WTC11 (cell line): ENCODE measurements at regions not wholly inside any gene's neighbourhood (a gene's known extent, or its start where the extent isn't known, plus 50 kb on each side); places are given as distances from the start of the nearest gene placed in this dataset.

Source experiments
- ATAC-seq: fragments of 200-7000 bp; cut with Tn5 transposase; 2 replicates; pipeline ENCODE4 v1.10.0; 2021; ENCODE audit warnings: mild to moderate bottlenecking, moderate library complexity
- CTCF ChIA-PET: fragments of 300-600 bp; sonication (Branson Sonifier 250); formaldehyde crosslinking; loops from one replicate; lab custom pipeline; 2021; ENCODE audit warnings: antibody characterized with exemption; lab: Charles Lee
- POLR2A ChIA-PET: fragments of 350-600 bp; sonication (Branson Sonifier 250); formaldehyde crosslinking; loops from one replicate; lab custom pipeline; 2021; ENCODE audit warnings: antibody characterized with exemption; lab: Charles Lee
- DNase-seq: peaks from one replicate; pipeline ENCODE4 v3.0.0; 2021; ENCODE audit warnings: low spot score
- H3K27ac Mint-ChIP-seq: 2 replicates; pipeline ENCODE4 v1.8.0; 2021; ENCODE audit warnings: mixed read lengths
- H3K27me3 Mint-ChIP-seq: 2 replicates; pipeline ENCODE4 v1.8.0; 2021; ENCODE audit warnings: low read depth, mild to moderate bottlenecking, moderate library complexity, mixed read lengths
- H3K36me3 Mint-ChIP-seq: 2 replicates; pipeline ENCODE4 v1.8.0; 2021; ENCODE audit warnings: mixed read lengths
- H3K4me1 Mint-ChIP-seq: 2 replicates; pipeline ENCODE4 v1.8.0; 2022; ENCODE audit warnings: mixed read lengths
- H3K4me3 Mint-ChIP-seq: 2 replicates; pipeline ENCODE4 v1.8.0; 2021; ENCODE audit warnings: mild to moderate bottlenecking, moderate library complexity, mixed read lengths
- H3K9me3 Mint-ChIP-seq: 2 replicates; pipeline ENCODE4 v1.8.0; 2021; ENCODE audit warnings: mixed read lengths
- CREB1 ChIP-seq: sonication (generic); formaldehyde crosslinking; IDR thresholded peaks from 2 replicates; pipeline ENCODE4 v1.8.0; 2023; ENCODE audit warnings: mild to moderate bottlenecking, missing genetic modification reagents
- FOXJ3 ChIP-seq: sonication (generic); formaldehyde crosslinking; IDR thresholded peaks from 2 replicates; pipeline ENCODE4 v1.9.0; 2021; ENCODE audit warnings: missing genetic modification reagents, mild to moderate bottlenecking, borderline replicate concordance
- FOXP1 ChIP-seq: sonication (generic); formaldehyde crosslinking; IDR thresholded peaks from 2 replicates; pipeline ENCODE4 v1.8.0; 2022; ENCODE audit warnings: missing genetic modification reagents, mild to moderate bottlenecking, moderate library complexity, borderline replicate concordance
- JAZF1 ChIP-seq: fragments of 250-450 bp; sonication (Bioruptor Pico); IDR thresholded peaks from 2 replicates; pipeline ENCODE4 v1.9.0; 2021; ENCODE audit warnings: moderate library complexity, mild to moderate bottlenecking, inconsistent platforms
- NFATC4 ChIP-seq: fragments of 250-450 bp; sonication (Bioruptor Pico); IDR thresholded peaks from 2 replicates; pipeline ENCODE4 v1.9.0; 2021; ENCODE audit warnings: mild to moderate bottlenecking
- NFE2L1 ChIP-seq: sonication (generic); formaldehyde crosslinking; IDR thresholded peaks from 2 replicates; pipeline ENCODE4 v1.8.1; 2023; ENCODE audit warnings: missing genetic modification reagents
- NR2C2 ChIP-seq: sonication (generic); formaldehyde crosslinking; IDR thresholded peaks from 2 replicates; pipeline ENCODE4 v1.8.0; 2022; ENCODE audit warnings: mild to moderate bottlenecking, missing genetic modification reagents
- ZNF121 ChIP-seq: sonication (generic); formaldehyde crosslinking; IDR thresholded peaks from 2 replicates; pipeline ENCODE4 v1.8.0; 2023; ENCODE audit warnings: missing genetic modification reagents
- ZNF138 ChIP-seq: sonication (generic); formaldehyde crosslinking; conservative IDR thresholded peaks from 2 replicates; pipeline ENCODE4 v1.8.1; 2022; ENCODE audit warnings: mild to moderate bottlenecking, moderate library complexity, missing genetic modification reagents
- ZNF317 ChIP-seq: sonication (generic); formaldehyde crosslinking; IDR thresholded peaks from 2 replicates; pipeline ENCODE4 v1.8.1; 2023; ENCODE audit warnings: low read depth, mild to moderate bottlenecking, moderate library complexity, missing genetic modification reagents, borderline replicate concordance
- TF ChIP-seq, protein P1 (sequence below): sonication (generic); formaldehyde crosslinking; IDR thresholded peaks from 2 replicates; pipeline ENCODE4 v1.8.1; 2023; ENCODE audit warnings: mild to moderate bottlenecking, missing genetic modification reagents, moderate library complexity
- TF ChIP-seq, protein P2 (sequence below): sonication (generic); formaldehyde crosslinking; IDR thresholded peaks from 2 replicates; pipeline ENCODE4 v1.8.0; 2022; ENCODE audit warnings: mild to moderate bottlenecking, missing genetic modification reagents
- TF ChIP-seq, protein P3 (sequence below): sonication (generic); formaldehyde crosslinking; IDR thresholded peaks from 2 replicates; pipeline ENCODE4 v1.8.0; 2023; ENCODE audit warnings: mild to moderate bottlenecking, missing genetic modification reagents
- TF ChIP-seq, protein P4 (sequence below): sonication (generic); formaldehyde crosslinking; IDR thresholded peaks from 2 replicates; pipeline ENCODE4 v1.8.1; 2023; ENCODE audit warnings: mild to moderate bottlenecking, missing genetic modification reagents, borderline replicate concordance
- TF ChIP-seq, protein P5 (sequence below): fragments of 250-450 bp; sonication (Bioruptor Pico); IDR thresholded peaks from 2 replicates; pipeline ENCODE4 v1.8.0; 2021; ENCODE audit warnings: mild to moderate bottlenecking

DNA sequence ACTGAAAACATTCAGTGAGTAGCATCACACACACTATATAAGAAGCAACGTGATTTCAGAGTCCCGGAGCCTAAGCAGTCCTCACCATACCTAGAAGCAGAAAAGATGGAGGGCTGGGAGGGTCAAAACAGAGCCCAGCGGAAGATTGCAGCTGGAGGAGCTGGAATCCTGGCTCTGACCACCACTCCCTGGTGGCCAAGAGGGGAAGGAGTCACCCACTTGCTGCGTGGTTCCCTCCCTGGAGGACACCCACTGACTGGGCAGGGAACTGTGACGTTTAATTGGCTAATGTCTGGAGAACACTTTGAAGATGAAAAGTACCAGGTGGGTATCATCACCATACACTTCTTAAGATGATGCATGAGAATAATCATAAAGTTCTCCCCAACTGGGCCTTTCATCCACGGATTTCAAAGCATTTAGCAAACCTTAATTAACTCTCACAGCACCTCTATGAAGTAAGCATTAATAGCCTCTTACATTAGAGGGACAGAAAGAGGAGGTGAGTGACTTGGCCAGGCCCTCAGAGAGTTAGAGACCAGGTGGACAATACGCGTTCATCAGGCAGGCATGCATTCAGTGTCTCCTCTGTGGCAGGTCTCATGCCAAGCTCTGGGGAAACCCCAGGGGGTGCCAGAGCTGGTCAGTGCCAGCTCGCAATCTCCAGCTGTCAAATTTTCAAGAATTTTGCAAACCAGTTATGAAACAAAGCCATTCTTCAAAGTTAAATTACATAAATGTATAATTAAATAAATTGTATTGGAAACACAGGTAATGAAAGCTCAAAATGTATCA lies 137.9 kb downstream of the AXIN2 start:
- H3K36me3 Mint-ChIP-seq, result peaks cover 6% of the 10 kb centered on the region; the same call in 1 of the 2 replicates
- no peaks in the 10 kb centered on the region; the same call in 1 of the 2 replicates for H3K27me3 Mint-ChIP-seq
- ChIA-PET CTCF (no interaction called here), POLR2A (no interaction called here)
- H3K4me3 Mint-ChIP-seq, result no peak overlapping the region
- peaks cover 46% of the 10 kb centered on the region for H3K9me3 Mint-ChIP-seq
- no peaks in the 10 kb centered on the region for H3K4me1 Mint-ChIP-seq
- no peak overlapping the region for H3K27ac Mint-ChIP-seq
- no peak for DNase-seq
- TF ChIP-seq, protein P1, sequence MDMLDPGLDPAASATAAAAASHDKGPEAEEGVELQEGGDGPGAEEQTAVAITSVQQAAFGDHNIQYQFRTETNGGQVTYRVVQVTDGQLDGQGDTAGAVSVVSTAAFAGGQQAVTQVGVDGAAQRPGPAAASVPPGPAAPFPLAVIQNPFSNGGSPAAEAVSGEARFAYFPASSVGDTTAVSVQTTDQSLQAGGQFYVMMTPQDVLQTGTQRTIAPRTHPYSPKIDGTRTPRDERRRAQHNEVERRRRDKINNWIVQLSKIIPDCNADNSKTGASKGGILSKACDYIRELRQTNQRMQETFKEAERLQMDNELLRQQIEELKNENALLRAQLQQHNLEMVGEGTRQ (CRISPR knock-in tag), result no peak
- TF ChIP-seq, protein P2, sequence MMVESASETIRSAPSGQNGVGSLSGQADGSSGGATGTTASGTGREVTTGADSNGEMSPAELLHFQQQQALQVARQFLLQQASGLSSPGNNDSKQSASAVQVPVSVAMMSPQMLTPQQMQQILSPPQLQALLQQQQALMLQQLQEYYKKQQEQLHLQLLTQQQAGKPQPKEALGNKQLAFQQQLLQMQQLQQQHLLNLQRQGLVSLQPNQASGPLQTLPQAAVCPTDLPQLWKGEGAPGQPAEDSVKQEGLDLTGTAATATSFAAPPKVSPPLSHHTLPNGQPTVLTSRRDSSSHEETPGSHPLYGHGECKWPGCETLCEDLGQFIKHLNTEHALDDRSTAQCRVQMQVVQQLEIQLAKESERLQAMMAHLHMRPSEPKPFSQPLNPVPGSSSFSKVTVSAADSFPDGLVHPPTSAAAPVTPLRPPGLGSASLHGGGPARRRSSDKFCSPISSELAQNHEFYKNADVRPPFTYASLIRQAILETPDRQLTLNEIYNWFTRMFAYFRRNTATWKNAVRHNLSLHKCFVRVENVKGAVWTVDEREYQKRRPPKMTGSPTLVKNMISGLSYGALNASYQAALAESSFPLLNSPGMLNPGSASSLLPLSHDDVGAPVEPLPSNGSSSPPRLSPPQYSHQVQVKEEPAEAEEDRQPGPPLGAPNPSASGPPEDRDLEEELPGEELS (CRISPR knock-in tag), result no peak
- TF ChIP-seq, protein P3, sequence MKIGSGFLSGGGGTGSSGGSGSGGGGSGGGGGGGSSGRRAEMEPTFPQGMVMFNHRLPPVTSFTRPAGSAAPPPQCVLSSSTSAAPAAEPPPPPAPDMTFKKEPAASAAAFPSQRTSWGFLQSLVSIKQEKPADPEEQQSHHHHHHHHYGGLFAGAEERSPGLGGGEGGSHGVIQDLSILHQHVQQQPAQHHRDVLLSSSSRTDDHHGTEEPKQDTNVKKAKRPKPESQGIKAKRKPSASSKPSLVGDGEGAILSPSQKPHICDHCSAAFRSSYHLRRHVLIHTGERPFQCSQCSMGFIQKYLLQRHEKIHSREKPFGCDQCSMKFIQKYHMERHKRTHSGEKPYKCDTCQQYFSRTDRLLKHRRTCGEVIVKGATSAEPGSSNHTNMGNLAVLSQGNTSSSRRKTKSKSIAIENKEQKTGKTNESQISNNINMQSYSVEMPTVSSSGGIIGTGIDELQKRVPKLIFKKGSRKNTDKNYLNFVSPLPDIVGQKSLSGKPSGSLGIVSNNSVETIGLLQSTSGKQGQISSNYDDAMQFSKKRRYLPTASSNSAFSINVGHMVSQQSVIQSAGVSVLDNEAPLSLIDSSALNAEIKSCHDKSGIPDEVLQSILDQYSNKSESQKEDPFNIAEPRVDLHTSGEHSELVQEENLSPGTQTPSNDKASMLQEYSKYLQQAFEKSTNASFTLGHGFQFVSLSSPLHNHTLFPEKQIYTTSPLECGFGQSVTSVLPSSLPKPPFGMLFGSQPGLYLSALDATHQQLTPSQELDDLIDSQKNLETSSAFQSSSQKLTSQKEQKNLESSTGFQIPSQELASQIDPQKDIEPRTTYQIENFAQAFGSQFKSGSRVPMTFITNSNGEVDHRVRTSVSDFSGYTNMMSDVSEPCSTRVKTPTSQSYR (CRISPR knock-in tag), result no peak
- no peak for TF ChIP-seq NR2C2 (CRISPR knock-in tag)
- no peak for TF ChIP-seq CREB1 (CRISPR knock-in tag)
- no peak for TF ChIP-seq JAZF1 (CRISPR knock-in tag)
- TF ChIP-seq ZNF121 (CRISPR knock-in tag), result no peak
- TF ChIP-seq NFE2L1 (CRISPR knock-in tag), result no peak
- no peak for TF ChIP-seq FOXP1
- no peak for TF ChIP-seq ZNF138 (CRISPR knock-in tag)
- TF ChIP-seq FOXJ3 (CRISPR knock-in tag), result no peak
- TF ChIP-seq, protein P4, sequence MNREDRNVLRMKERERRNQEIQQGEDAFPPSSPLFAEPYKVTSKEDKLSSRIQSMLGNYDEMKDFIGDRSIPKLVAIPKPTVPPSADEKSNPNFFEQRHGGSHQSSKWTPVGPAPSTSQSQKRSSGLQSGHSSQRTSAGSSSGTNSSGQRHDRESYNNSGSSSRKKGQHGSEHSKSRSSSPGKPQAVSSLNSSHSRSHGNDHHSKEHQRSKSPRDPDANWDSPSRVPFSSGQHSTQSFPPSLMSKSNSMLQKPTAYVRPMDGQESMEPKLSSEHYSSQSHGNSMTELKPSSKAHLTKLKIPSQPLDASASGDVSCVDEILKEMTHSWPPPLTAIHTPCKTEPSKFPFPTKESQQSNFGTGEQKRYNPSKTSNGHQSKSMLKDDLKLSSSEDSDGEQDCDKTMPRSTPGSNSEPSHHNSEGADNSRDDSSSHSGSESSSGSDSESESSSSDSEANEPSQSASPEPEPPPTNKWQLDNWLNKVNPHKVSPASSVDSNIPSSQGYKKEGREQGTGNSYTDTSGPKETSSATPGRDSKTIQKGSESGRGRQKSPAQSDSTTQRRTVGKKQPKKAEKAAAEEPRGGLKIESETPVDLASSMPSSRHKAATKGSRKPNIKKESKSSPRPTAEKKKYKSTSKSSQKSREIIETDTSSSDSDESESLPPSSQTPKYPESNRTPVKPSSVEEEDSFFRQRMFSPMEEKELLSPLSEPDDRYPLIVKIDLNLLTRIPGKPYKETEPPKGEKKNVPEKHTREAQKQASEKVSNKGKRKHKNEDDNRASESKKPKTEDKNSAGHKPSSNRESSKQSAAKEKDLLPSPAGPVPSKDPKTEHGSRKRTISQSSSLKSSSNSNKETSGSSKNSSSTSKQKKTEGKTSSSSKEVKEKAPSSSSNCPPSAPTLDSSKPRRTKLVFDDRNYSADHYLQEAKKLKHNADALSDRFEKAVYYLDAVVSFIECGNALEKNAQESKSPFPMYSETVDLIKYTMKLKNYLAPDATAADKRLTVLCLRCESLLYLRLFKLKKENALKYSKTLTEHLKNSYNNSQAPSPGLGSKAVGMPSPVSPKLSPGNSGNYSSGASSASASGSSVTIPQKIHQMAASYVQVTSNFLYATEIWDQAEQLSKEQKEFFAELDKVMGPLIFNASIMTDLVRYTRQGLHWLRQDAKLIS (CRISPR knock-in tag), result no peak
- TF ChIP-seq, protein P5, sequence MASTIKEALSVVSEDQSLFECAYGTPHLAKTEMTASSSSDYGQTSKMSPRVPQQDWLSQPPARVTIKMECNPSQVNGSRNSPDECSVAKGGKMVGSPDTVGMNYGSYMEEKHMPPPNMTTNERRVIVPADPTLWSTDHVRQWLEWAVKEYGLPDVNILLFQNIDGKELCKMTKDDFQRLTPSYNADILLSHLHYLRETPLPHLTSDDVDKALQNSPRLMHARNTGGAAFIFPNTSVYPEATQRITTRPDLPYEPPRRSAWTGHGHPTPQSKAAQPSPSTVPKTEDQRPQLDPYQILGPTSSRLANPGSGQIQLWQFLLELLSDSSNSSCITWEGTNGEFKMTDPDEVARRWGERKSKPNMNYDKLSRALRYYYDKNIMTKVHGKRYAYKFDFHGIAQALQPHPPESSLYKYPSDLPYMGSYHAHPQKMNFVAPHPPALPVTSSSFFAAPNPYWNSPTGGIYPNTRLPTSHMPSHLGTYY (CRISPR knock-in tag), result no peak
- TF ChIP-seq NFATC4 (CRISPR knock-in tag), result no peak
- TF ChIP-seq ZNF317, result no peak
- ATAC-seq, result peak; percentile 43
